Hepatocyte (in vitro differentiated cells): ENCODE measurements at regions not wholly inside any gene's neighbourhood (a gene's known extent, or its start where the extent isn't known, plus 50 kb on each side); places are given as distances from the start of the nearest gene placed in this dataset.

ENCODE experiments used
- EZH2 ChIP-seq: fragments of 200-600 bp; sonication (generic); IDR thresholded peaks from 2 replicates; pipeline ENCODE4 v1.6.1; 2016; ENCODE audit warnings: antibody characterized with exemption, mild to moderate bottlenecking, borderline replicate concordance
- TF ChIP-seq, protein P1 (sequence below): fragments of 200-600 bp; sonication (generic); IDR thresholded peaks from 2 replicates; pipeline ENCODE4 v1.5.1; 2016; ENCODE audit warnings: antibody characterized with exemption, mild to moderate bottlenecking; ENCODE audit not compliant: poor library complexity

DNA sequence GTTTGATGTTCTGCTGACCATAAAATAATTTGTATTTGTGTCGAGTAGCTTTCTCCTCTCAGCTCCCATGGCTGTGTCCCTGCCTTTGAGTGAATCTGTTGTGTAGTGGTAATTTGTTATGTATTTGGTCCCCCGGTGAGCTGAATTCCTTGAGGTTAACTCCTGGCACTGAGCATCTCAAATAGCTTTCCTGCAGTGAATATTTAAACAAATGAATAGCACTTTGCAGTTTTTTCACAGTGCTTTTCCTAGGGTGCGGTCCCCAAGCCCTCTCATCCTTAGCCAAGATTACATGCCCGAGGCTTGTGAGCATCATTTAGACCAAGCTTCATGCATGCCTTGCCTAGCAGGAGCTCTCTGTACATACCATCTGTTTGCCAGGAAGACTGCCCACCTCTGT, 74.2 kb downstream of the CLDN34 start:
- TF ChIP-seq, protein P1, sequence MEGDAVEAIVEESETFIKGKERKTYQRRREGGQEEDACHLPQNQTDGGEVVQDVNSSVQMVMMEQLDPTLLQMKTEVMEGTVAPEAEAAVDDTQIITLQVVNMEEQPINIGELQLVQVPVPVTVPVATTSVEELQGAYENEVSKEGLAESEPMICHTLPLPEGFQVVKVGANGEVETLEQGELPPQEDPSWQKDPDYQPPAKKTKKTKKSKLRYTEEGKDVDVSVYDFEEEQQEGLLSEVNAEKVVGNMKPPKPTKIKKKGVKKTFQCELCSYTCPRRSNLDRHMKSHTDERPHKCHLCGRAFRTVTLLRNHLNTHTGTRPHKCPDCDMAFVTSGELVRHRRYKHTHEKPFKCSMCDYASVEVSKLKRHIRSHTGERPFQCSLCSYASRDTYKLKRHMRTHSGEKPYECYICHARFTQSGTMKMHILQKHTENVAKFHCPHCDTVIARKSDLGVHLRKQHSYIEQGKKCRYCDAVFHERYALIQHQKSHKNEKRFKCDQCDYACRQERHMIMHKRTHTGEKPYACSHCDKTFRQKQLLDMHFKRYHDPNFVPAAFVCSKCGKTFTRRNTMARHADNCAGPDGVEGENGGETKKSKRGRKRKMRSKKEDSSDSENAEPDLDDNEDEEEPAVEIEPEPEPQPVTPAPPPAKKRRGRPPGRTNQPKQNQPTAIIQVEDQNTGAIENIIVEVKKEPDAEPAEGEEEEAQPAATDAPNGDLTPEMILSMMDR, result no peak
- TF ChIP-seq EZH2, result no peak
